ENCODE measurements at regions not wholly inside any gene's neighbourhood (a gene's known extent, or its start where the extent isn't known, plus 50 kb on each side); places are given as distances from the start of the nearest gene placed in this dataset.

DNA sequence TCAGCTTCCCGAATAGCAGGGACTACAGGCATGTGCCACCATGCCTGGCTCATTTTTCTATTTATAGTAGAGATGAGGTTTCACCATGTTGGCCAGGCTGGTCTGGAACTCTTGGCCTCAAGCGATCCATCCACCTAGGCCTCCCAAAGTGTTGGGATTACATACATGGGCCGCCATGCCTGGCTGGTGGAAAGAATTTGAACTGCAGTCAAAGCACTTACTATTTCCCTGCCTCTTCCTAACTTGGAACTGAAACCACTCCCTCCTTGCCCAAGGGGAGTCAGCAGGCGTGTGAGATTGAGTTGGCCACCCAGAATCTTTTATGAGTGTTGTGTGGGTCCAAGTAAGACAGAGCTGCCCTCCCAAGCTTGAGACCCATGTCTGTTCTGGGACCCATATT is 86.1 kb upstream of the PTPN3 start:
- no peaks in the 10 kb centered on the region for H3K36me3 ChIP-seq (ENCODE audit: insufficient read depth, low read length)
- no peak overlapping the region for H3K27ac ChIP-seq (ENCODE audit: low read depth in 1 of 2, low read length in 2 of 2)
- ATAC-seq (ENCODE audit: poor library complexity) (no peak), DNase-seq (no peak)
- Mint-ChIP-seq H3K4me3 (no peak overlapping the region), H3K36me3 (ENCODE audit: low read depth) (no peaks in the 10 kb centered on the region), H3K27ac (no peak overlapping the region), H3K9me3 (no peaks in the 10 kb centered on the region), H3K27me3 (peaks cover 8% of the 10 kb centered on the region), H3K4me1 (ENCODE audit: low read depth) (no peaks in the 10 kb centered on the region)
- ChIA-PET POLR2A (interaction anchor here (0.6 kb wide), 1 partner anchor 653 kb away, joined by 3 read pairs; no protein-coding TSS in a partner anchor), CTCF (interaction anchor here (0.6 kb wide), 1 partner anchor 917 kb away, joined by 4 read pairs; no protein-coding TSS in a partner anchor)
- H3K9me3 ChIP-seq (ENCODE audit: control insufficient read depth in 1 of 2, insufficient read depth in 1 of 2, low read length in 2 of 2): no peaks in the 10 kb centered on the region
- peaks cover 0 to 2% of the 10 kb centered on the region in 2 experiments for H3K27me3 ChIP-seq (ENCODE audit: control insufficient read depth in 1 of 2, insufficient read depth in 2 of 2, low read length in 2 of 2)
- TF ChIP-seq, protein P1, sequence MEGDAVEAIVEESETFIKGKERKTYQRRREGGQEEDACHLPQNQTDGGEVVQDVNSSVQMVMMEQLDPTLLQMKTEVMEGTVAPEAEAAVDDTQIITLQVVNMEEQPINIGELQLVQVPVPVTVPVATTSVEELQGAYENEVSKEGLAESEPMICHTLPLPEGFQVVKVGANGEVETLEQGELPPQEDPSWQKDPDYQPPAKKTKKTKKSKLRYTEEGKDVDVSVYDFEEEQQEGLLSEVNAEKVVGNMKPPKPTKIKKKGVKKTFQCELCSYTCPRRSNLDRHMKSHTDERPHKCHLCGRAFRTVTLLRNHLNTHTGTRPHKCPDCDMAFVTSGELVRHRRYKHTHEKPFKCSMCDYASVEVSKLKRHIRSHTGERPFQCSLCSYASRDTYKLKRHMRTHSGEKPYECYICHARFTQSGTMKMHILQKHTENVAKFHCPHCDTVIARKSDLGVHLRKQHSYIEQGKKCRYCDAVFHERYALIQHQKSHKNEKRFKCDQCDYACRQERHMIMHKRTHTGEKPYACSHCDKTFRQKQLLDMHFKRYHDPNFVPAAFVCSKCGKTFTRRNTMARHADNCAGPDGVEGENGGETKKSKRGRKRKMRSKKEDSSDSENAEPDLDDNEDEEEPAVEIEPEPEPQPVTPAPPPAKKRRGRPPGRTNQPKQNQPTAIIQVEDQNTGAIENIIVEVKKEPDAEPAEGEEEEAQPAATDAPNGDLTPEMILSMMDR (IDR thresholded peaks at IDR 0.05): no peak
- intact Hi-C loops (cut with DNase I, micrococcal nuclease): no loop called here
- no peaks in the 10 kb centered on the region for H3K4me1 ChIP-seq (ENCODE audit: insufficient read depth, low read length)
- no peak overlapping the region for H3K4me3 ChIP-seq (ENCODE audit: low read length)

GRCh38 chr9:109585796-109586195 is 87.7 kb upstream of the PTPN3 start:
- intact Hi-C loops (cut with DNase I, micrococcal nuclease): no loop called here
- ATAC-seq (ENCODE audit: poor library complexity) (no peak), DNase-seq (no peak)
- CTCF ChIA-PET: no interaction called here
- Histone ChIP-seq H3K4me3 (ENCODE audit: low read length) (no peak overlapping the region), H3K27me3 (ENCODE audit: control insufficient read depth in 1 of 2, insufficient read depth in 2 of 2, low read length in 2 of 2) (peaks cover 0 to 5% of the 10 kb centered on the region in 2 experiments), H3K36me3 (ENCODE audit: insufficient read depth, low read length) (no peaks in the 10 kb centered on the region), H3K9me3 (ENCODE audit: control insufficient read depth in 1 of 2, insufficient read depth in 1 of 2, low read length in 2 of 2) (peaks cover 0 to under 1% of the 10 kb centered on the region in 2 experiments), H3K27ac (ENCODE audit: low read depth in 1 of 2, low read length in 2 of 2) (no peak overlapping the region), H3K4me1 (ENCODE audit: insufficient read depth, low read length) (no peaks in the 10 kb centered on the region)
- POLR2A ChIA-PET: no interaction called here
- no peak overlapping the region for H3K27ac Mint-ChIP-seq
- no peaks in the 10 kb centered on the region for H3K4me1 Mint-ChIP-seq (ENCODE audit: low read depth)
- H3K9me3 Mint-ChIP-seq: no peaks in the 10 kb centered on the region
- TF ChIP-seq, protein P1 (IDR thresholded peaks at IDR 0.05): no peak
- H3K27me3 Mint-ChIP-seq: peaks cover 7% of the 10 kb centered on the region
- no peaks in the 10 kb centered on the region for H3K36me3 Mint-ChIP-seq (ENCODE audit: low read depth)
- no peak overlapping the region for H3K4me3 Mint-ChIP-seq

DNA sequence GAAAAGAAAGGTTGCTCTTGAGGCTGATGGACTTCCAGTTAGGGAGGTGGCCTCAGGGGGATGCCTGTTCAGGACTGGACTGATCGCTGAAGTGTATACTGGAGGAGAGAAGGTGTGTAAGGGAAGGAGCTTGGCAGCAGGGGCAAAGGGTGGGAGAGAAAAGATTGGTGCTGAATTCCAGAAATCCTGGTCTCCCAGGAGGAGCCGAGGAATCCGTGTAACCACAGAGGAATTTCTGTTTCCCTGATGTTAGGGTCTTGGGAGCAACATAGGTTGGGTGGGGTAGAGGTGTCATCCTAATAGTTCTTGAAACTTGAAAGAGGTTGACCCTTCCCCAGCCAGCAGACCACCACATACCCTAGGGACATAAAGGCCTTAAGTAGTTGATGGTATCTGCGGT is 88.9 kb upstream of the PTPN3 start:
- POLR2A ChIA-PET: no interaction called here

More for the DNA sequence above, 88.9 kb upstream of the PTPN3 start:
- Mint-ChIP-seq H3K4me1 (ENCODE audit: low read depth) (no peaks in the 10 kb centered on the region), H3K9me3 (no peaks in the 10 kb centered on the region), H3K27ac (no peak overlapping the region), H3K27me3 (peaks cover 4% of the 10 kb centered on the region), H3K36me3 (ENCODE audit: low read depth) (no peaks in the 10 kb centered on the region), H3K4me3 (no peak overlapping the region)
- no peaks in the 10 kb centered on the region for H3K36me3 ChIP-seq (ENCODE audit: insufficient read depth, low read length)
- H3K4me1 ChIP-seq (ENCODE audit: insufficient read depth, low read length): no peaks in the 10 kb centered on the region
- DNase-seq (no peak), ATAC-seq (ENCODE audit: poor library complexity) (no peak)
- peaks cover 0 to 5% of the 10 kb centered on the region in 2 experiments for H3K27me3 ChIP-seq (ENCODE audit: control insufficient read depth in 1 of 2, insufficient read depth in 2 of 2, low read length in 2 of 2)
- TF ChIP-seq, protein P1 (IDR thresholded peaks at IDR 0.05): no peak
- H3K27ac ChIP-seq (ENCODE audit: low read depth in 1 of 2, low read length in 2 of 2): no peak overlapping the region
- intact Hi-C loops (cut with DNase I, micrococcal nuclease): no loop called here
- no peak overlapping the region for H3K4me3 ChIP-seq (ENCODE audit: low read length)
- H3K9me3 ChIP-seq (ENCODE audit: control insufficient read depth in 1 of 2, insufficient read depth in 1 of 2, low read length in 2 of 2): peaks cover 0 to 4% of the 10 kb centered on the region in 2 experiments
- CTCF ChIA-PET: no interaction called here
